HG03571 (cell line): ENCODE measurements at regions not wholly inside any gene's neighbourhood (a gene's known extent, or its start where the extent isn't known, plus 50 kb on each side); places are given as distances from the start of the nearest gene placed in this dataset.

Experiments
- ATAC-seq: cut with Tn5 transposase; IDR thresholded peaks from one replicate; pipeline ENCODE4 v1.9.1; 2021; ENCODE audit not compliant: unreplicated experiment

DNA sequence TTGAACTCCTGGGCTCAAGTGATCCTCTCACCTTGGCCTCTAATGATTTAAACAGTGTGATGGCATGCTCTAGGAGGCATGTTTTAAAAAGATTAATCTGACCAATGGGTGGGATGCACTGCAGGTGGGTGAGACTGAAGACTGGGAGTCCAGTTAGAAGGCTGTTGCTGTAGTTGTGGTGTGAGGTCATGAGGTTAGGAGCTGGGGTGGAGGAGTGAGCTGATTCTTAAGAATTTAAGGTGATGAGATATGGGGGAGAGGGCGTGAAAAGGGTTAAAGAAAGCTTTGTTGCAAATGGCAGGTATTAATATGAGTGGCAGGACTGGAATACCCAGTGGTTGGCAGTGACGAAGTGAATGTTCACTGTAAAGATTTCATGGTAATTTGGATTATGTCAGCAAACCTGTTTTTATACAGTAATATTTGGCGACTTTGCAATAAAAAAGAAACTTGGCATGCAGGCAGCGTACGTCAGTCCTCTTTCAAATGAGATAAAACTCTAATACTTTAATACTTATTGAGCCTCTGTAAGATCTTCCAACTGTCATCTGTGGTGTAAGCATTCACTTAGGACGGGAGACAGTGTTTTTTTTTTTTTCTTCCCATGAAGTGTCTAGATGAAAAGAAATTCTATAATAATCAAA lies 72.8 kb upstream of the MTPN start:
- ATAC-seq = no peak

DNA sequence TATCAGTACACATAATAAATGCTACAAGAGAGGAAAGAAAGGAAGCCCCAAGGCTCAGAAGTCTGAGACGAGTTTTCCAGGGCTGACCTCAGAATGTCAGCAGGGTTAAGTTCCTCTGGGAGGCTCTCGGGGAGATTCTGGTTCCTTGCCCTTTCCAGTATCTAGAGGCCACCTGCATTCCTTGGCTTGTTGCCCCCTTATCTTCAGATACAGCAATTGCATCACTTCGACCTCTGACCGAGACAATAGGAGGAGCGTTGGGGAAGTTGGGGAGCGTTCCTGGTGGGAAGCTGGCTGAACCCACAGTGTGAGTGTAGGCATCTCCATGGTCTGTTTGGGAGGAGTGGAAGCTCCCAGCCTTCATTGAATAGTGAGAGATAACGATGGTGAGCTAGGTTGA lies 72.0 kb upstream of the MTPN start:
- no peak for ATAC-seq

DNA sequence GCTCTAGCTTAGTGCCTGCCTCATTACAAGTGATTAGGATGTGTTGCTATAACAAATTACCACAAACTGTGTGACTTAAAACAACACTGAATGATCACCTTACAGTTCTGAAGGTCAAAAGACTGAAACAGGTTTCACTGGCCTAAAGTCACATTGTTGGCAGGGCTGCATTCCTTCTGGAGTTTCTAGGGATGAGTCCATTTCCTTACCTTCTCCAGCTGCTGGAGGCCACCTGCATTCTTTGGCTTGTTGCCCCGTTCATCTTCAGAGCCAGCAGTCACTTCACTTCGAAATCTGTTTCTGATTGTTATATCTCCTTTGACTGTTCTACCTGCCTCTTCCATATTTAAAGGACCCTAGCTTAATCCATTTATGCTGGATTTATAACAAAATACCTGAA lies 69.4 kb upstream of the MTPN start:
- no peak for ATAC-seq

DNA sequence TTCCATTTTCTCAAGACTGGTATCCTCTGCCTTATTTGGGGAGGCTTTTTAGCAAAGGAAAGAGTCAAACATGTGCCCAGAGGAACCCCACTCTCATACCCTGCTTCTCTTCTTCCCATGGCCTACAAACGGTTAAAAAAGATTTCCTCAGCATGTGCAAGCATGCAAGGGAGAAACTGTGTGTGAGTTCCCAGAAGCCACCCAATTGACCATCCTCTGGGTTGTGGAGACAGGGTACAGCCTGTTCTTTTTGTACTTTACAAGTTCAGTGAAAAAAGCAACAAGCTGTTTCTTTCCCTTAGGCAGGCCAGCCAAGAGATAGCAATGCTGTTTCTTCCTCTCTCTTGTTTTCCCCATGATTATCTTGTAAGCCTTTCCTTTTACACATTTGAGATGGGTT lies 68.8 kb upstream of the MTPN start:
- no peak for ATAC-seq

DNA sequence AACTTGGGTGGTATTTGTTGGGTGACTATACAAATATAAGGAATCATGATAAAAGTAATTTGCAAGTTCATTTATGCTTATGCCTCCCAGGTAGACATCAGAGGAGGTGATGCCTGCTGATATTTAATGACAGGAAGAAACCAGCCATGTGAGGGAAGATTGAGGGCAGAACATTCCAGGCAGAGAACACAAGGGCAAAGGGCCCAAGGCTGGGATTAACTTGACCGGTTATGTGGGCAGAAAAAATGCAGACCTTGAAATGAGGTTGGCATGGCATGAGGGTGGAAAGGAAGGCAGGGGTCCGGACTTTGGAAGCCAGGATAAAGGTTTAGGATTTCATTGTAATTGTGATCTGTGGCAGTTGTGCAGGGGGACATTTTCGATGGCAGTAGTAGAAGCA lies 68.0 kb upstream of the MTPN start:
- ATAC-seq = no peak

DNA sequence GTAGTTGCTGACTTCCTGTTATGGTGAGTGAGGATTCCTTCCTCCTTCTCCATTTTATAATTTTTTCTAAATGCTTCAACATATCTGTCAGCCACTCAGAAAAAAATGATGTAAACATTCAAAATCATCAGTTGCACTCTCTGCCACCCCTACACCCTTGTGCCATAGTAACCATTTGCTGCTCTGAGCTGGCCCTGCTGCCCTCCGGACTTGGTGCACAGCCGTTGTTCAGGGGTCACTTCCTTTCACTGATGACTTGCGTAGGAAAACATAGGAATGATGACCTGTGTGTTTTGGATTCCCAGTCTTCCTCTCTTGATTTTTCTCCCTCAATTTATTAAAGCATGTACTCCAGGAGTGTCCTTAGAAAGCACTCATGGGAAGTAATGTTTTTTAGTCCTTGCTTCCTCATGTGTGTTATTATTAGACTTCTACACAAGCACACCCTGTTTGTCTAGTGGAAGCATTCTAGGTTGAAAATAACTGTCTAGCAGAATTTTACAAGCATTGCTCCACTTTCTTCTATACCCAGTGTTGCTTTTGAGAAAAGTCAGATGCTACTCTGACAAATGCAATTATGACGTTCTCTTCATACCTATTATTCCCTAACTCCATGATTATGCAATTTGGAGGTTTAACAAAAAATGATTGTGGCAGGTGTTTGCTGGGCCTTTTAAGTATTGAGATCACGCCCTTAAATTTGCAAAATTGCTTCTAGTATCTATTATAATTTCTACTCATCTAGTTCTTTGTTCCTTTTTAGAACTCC lies 62.6 kb upstream of the MTPN start:
- ATAC-seq = no peak

DNA sequence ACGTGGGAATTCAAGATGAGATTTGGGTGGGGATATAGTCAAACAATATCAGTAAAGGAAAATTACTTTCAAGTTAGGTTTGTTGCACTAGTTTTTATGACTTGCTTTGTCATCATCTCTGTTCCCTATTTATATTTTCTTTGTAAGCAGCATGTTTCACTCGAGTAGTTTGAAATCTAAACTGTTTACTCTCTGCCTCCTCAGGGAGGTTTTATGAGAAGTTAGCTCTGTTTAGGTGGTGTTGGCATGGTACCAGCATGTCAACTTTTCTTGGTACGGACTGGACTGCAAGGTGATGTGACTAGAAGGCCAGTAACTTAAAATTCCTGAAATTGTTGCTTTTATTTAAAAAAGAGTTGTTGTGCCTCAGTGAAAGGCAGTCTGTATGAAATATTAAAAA lies 59.2 kb upstream of the MTPN start:
- ATAC-seq = no peak

DNA sequence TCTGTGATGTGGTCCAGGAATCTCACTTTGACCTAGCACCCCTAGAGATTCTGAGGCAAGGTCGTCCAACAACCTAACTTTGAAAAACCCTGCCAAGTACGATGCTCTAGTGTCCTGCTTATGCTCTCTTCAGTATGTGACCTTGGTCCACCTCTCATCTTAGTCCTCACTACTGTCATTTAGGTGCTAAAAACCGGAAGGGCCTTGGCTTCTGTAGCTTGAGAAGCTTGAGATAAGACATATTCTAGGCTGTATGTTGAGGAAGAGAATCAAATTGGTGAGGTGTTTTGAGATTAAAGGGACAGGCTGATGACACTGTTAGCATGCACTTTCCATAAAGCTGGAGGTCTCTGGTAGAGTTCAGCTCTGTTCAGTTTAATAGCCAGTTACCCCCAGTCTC lies 57.0 kb upstream of the MTPN start:
- no peak for ATAC-seq

DNA sequence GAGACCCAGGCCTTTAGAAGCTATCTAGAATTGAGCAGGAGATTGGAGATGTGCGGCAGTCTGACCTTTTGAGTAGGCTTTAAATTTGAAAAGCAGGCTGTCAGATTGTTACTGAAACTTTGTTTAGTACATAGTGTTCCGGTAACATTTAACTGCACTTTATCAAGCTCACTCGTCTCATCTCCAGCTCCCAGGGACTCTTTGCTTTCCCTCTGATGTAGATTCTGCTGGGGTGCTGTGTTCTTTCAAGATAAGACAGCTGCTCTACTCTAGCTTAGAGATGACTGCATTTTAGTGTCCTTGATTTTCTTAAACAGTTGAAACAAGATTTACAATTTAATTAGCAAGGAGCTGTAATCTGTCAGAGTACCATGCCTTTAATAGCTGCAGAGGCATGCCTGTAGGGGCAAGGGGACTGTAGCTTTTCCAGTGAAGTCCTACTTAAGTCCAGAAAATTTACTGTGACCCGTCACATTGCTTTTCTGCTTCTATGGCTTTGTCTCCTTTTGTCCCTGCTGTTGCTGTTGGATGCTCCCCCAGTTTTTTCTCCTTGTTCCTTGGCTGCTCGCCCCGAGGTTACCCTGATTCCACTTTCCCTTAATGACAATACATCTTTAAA lies 56.4 kb upstream of the MTPN start:
- ATAC-seq = no peak

DNA sequence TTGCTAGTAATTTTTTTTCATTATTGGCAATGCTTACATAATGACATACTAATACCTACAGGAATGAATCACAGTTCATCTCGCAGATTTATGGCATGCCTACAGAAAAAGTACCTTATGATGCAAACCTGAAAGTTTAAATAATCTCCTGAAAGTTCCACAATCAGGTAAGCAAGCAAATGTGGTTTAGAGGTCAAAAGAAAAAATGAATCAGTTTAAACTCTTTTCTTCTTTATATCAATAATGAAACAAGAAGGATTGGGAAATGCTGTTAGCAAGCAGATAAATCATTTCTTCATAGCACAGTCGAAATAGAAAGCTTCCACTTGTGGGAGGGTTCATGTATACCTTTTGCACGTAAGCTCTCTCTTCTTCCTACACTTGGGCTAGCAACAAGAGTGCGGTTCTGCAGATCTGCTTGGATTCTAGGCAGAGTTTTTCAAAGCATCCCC lies 53.7 kb upstream of the MTPN start:
- peak; percentile 83 for ATAC-seq

DNA sequence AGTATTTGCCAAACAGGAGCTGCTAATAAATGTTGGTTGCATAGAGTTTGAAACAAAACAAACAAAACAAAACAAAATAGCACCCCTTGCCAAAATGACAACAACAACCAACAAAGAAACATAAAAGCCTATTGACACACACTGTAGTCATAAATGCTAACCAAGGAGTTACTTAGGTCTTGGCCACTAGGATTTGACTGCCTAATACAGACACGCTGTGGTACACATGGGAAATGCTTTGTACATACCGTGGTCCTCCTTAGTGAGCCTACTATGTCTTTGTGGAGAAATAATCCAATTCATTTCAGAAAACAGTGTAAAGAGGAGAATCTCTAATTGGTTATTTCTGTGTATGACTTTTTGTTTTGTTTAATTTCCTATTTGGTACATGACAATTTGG lies 53.2 kb upstream of the MTPN start:
- ATAC-seq = no peak

DNA sequence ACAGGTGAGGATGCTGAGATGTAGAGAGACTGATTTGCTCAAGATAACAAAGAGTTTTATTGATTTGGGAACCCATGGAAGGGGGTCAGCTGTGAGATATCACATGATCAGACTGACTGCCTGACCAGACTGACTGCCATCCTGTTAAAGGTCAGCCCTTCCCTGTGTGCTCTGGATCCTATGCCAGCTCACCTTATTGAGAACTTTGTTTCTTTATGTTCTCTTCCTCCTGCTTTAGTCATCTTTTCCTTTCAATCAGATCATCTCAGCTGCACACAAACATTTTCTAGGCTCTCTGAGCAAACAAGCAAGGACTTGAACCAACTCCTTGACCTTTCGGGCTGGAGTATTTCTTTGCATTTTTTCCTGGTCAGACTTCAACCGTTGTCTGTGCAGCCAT lies 50.0 kb upstream of the MTPN start:
- ATAC-seq = no peak
